ENCODE measurements at regions not wholly inside any gene's neighbourhood (a gene's known extent, or its start where the extent isn't known, plus 50 kb on each side); places are given as distances from the start of the nearest gene placed in this dataset.

DNA sequence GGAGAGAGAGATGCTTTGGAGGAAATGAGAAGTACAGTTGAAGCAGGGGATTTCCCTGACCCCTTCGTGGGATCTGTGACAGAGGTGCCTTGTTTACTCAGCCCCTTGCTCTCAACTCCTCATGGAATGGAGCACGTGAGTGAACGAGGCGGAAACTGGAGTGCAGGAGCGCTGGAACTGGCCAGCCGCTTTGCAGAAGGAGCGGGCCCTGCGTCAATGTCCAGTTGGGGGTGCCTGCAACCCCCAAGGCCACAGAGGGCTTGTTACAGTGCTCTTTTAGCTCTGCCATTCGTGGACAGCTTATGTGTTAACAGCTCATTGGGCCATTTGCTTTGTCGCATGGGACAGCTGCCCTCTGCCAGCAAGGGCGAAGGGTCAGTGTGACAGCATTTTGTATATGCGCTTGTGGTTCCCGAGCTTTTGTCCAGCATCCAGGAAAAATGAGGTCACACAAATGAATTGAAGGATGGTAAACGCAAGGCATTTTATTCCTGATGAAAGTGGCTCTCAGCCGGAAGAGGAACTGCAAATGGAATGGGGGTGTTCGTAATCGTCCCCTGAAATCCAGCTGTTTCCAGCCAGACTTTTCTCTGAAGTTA lies 1395.1 kb downstream of the CDH8 start:
- Histone ChIP-seq H3K79me2 (ENCODE audit: insufficient read depth, low read length) (no peaks in the 10 kb centered on the region), H4K20me1 (ENCODE audit: insufficient read depth, low read length) (no peaks in the 10 kb centered on the region), H3K4me3 (replicated peaks in 1 of 3; ENCODE audit: insufficient read depth in 1 of 3, low read depth in 2 of 3, low read length in 3 of 3) (no peak overlapping the region), H3K27ac (ENCODE audit: extremely low read length, insufficient read depth, low read length) (no peak overlapping the region), H3K27me3 (ENCODE audit: control insufficient read depth in 1 of 2, insufficient read depth in 2 of 2, low read length in 2 of 2) (no peaks in the 10 kb centered on the region), H2AFZ (ENCODE audit: low read length) (no peak overlapping the region), H3K4me2 (ENCODE audit: low read depth, low read length) (no peak overlapping the region), H3K9me3 (ENCODE audit: low read length) (peaks cover 93% of the 10 kb centered on the region), H3K4me1 (ENCODE audit: insufficient read depth, low read length) (no peaks in the 10 kb centered on the region), H3K9ac (ENCODE audit: insufficient read depth, low read depth, low read length) (no peak overlapping the region), H3K36me3 (replicated peaks in 1 of 2; ENCODE audit: control insufficient read depth in 1 of 2, insufficient read depth in 2 of 2, low read length in 2 of 2) (no peaks in the 10 kb centered on the region)
- no TSS peak for BruUV-seq (replicated peaks)
- DNase-seq (ENCODE audit: low spot score): no peak
- TF ChIP-seq NR2C2 (CRISPR knock-in tag; IDR thresholded peaks at IDR 0.05; ENCODE audit: borderline replicate concordance) (no peak), ZNF350 (CRISPR knock-in tag; IDR thresholded peaks at IDR 0.05; ENCODE audit: borderline replicate concordance, low read depth) (no peak), ZNF589 (CRISPR knock-in tag; conservative IDR thresholded peaks at IDR 0.05) (no peak), SALL1 (CRISPR knock-in tag; IDR thresholded peaks at IDR 0.05) (no peak), ZBTB38 (CRISPR knock-in tag; IDR thresholded peaks at IDR 0.05) (no peak), MIER3 (CRISPR knock-in tag; IDR thresholded peaks at IDR 0.05; ENCODE audit: borderline replicate concordance) (no peak), ZNF580 (CRISPR knock-in tag; IDR thresholded peaks at IDR 0.05; ENCODE audit: borderline replicate concordance, low read depth) (no peak), NFKB2 (CRISPR knock-in tag; IDR thresholded peaks at IDR 0.05; ENCODE audit: borderline replicate concordance) (no peak), POLR2AphosphoS5 (IDR thresholded peaks at IDR 0.05; ENCODE audit: low read depth, low read length) (no peak), ZNF782 (CRISPR knock-in tag; IDR thresholded peaks at IDR 0.05; ENCODE audit: borderline replicate concordance) (no peak), ZNF547 (CRISPR knock-in tag; IDR thresholded peaks at IDR 0.05) (no peak), ZNF772 (CRISPR knock-in tag; IDR thresholded peaks at IDR 0.05) (no peak), MYPOP (CRISPR knock-in tag; IDR thresholded peaks at IDR 0.05) (no peak), GABPB1 (CRISPR knock-in tag; IDR thresholded peaks at IDR 0.05) (no peak), CBX5 (CRISPR knock-in tag; IDR thresholded peaks at IDR 0.05; ENCODE audit: borderline replicate concordance) (no peak)
- TF ChIP-seq, protein P1, sequence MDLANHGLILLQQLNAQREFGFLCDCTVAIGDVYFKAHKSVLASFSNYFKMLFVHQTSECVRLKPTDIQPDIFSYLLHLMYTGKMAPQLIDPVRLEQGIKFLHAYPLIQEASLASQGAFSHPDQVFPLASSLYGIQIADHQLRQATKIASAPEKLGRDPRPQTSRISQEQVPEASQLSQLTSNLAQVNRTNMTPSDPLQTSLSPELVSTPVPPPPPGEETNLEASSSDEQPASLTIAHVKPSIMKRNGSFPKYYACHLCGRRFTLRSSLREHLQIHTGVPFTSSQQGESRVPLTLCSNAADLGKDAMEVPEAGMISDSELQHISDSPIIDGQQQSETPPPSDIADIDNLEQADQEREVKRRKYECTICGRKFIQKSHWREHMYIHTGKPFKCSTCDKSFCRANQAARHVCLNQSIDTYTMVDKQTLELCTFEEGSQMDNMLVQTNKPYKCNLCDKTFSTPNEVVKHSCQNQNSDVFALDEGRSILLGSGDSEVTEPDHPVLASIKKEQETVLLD (CRISPR knock-in tag; IDR thresholded peaks at IDR 0.05; ENCODE audit: low read depth): no peak
- no peak for FAIRE-seq
- ChIA-PET CTCF (ENCODE audit: low intra/inter-chr PET ratio, low total read pairs) (no interaction called here), POLR2A (no interaction called here)
- intact Hi-C loops (cut with micrococcal nuclease; ENCODE audit: unreplicated experiment): no loop called here
- no peak for ATAC-seq
- 30% methylated on average over 13 of the region's 17 CpGs for WGBS (ENCODE audit: low lambda C conversion rate)
- in situ Hi-C loops (cut with HindIII; ENCODE audit: extremely low pct_ligation_motif_present, low pct_unique_long_range_greater_than_20kb): no loop called here

Measured in HepG2 (cell line).